ENCODE measurements at regions not wholly inside any gene's neighbourhood (a gene's known extent, or its start where the extent isn't known, plus 50 kb on each side); places are given as distances from the start of the nearest gene placed in this dataset.

DNA sequence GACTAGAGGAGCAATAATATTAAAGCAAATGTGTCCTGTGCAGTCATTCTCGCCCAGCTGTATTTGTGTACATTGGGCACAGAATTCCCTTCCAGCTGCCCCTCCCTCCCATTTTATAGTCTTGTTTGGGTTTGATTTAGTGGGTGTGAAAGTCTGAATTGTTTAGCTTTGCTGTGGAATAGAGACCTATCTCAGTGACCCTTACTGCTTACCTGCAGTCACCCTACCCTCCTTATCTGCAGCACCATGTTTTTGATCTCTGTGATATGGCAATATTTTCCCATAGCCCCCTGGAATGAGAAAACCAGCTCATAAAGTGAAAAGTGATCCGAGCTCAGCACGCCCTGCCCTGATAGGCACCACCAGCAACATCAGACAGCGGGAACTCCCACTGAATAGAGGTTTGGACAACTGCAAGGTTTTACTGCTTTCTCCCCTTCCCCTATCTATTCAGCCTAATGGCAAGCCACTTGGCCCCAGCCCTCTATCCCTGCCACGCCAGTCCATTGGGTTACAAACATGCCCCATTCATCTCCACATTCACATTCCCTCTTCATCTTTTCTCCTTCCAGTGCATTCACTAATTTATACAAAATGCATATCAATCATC lies 199.0 kb downstream of the ETS1 start:
- Histone ChIP-seq H3K27me3 (replicated peaks in 1 of 2; ENCODE audit: control insufficient read depth in 2 of 2, insufficient read depth in 2 of 2, low read length in 1 of 2) (no peaks in the 10 kb centered on the region), H3K9ac (ENCODE audit: control insufficient read depth, insufficient read depth, low read length) (no peak overlapping the region), H3K36me3 (ENCODE audit: control insufficient read depth in 2 of 2, insufficient read depth in 2 of 2, low read length in 1 of 2) (no peaks in the 10 kb centered on the region), H3K4me1 (ENCODE audit: control insufficient read depth, insufficient read depth, low read length) (no peaks in the 10 kb centered on the region), H3K9me3 (replicated peaks; ENCODE audit: control insufficient read depth, insufficient read depth, low read length) (no peaks in the 10 kb centered on the region; the same call in 1 of the 3 replicates), H4K20me1 (ENCODE audit: control insufficient read depth, insufficient read depth) (no peaks in the 10 kb centered on the region), H2AFZ (ENCODE audit: control insufficient read depth, low read depth, low read length) (no peak overlapping the region), H3K4me2 (ENCODE audit: control insufficient read depth, insufficient read depth) (no peak overlapping the region), H3K4me3 (no peak overlapping the region), H3K79me2 (ENCODE audit: control insufficient read depth, insufficient read depth, low read length) (no peaks in the 10 kb centered on the region), H3K27ac (ENCODE audit: control insufficient read depth, insufficient read depth) (no peak overlapping the region)
- DNase-seq (ENCODE audit: low read depth, low spot score) (no peak), ATAC-seq (no peak), FAIRE-seq (no peak)
- no peak for TF ChIP-seq SUPT20H (IDR thresholded peaks at IDR 0.05; ENCODE audit: borderline replicate concordance, control insufficient read depth, low read depth, low read length)
- TF ChIP-seq CUX1 (IDR thresholded peaks at IDR 0.05; ENCODE audit: insufficient replicate concordance, low read depth, low read length) = no peak
- no peak for TF ChIP-seq ZNF207 (IDR thresholded peaks at IDR 0.05; ENCODE audit: borderline replicate concordance)
- TF ChIP-seq HDGF (IDR thresholded peaks at IDR 0.05) = no peak
- no peak for TF ChIP-seq E2F4 (IDR thresholded peaks at IDR 0.05; ENCODE audit: low read depth, low read length)
- no peak for TF ChIP-seq TCF3 (IDR thresholded peaks at IDR 0.05; ENCODE audit: borderline replicate concordance, insufficient read depth, low read depth, low read length)
- ChIA-PET RAD21 (ENCODE audit: unreplicated experiment) (no interaction called here), SMC1A (ENCODE audit: uncharacterized antibody, unreplicated experiment) (interaction anchor here (1.3 to 1.7 kb wide), 2 partner anchors 14 to 25 kb away, joined by 3 to 5 read pairs; no protein-coding TSS in a partner anchor), CTCF (interaction anchor here (1.6 kb wide), 1 partner anchor 26 kb away, joined by 4 read pairs; no protein-coding TSS in a partner anchor), POLR2A (no interaction called here)
- BruUV-seq (replicated peaks) = no TSS peak
- intact Hi-C loops (cut with micrococcal nuclease; ENCODE audit: unreplicated experiment) (no loop called here), in situ Hi-C loops (cut with MboI) (no loop called here)
- 59% methylated on average over 5 of the region's 5 CpGs for WGBS (ENCODE audit: insufficient coverage, insufficient replicate concordance, low lambda C conversion rate, missing lambda C conversion rate)

All from GM12878 (cell line).